ENCODE measurements at regions not wholly inside any gene's neighbourhood (a gene's known extent, or its start where the extent isn't known, plus 50 kb on each side); places are given as distances from the start of the nearest gene placed in this dataset.

GRCh38 chr6:156525541-156525940 lies 251.6 kb upstream of the ARID1B start:
- DNase-seq (ENCODE audit: low read depth in 2 of 3, low spot score in 2 of 3): no peak

DNA sequence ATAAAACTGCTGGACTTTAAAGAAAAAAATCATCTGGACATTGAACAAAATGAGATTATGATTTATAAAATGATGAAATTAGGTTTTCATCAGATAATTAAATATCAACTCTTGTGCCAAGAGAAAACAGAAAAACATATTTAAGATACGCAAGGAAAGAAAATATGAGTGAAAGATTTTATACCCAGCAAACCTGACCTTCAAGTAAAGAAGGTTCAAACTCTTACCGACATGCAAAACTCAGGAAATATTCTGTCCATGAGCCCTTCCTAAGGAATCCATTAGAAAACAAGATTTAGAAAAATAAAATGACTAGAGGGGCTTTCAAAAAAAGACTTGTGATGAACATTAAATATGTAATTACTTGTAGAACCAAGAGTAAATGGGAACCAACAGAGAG lies 257.2 kb upstream of the ARID1B start:
- DNase-seq (ENCODE audit: low read depth in 2 of 3, low spot score in 2 of 3): no peak

DNA sequence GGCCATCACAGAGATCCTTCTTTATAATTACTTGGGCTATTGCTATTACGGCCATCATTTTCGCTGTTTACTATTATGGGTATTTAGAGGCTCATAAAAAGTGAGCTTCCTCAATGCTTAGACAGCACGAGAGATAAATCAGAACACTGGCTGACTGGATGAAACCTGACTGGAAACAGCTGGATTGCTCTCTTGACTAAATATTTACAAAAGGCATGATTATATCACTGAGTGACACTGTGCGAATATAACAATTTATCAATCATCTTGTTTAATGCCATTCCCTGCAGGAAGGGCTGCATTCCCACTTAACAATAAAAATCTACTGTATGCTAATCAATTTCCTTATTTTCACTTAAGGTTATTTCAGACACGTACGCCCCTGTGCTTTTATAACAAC lies 260.1 kb upstream of the ARID1B start:
- no peak for DNase-seq (ENCODE audit: low read depth in 2 of 3, low spot score in 2 of 3)

- DNase-seq (ENCODE audit: low read depth in 2 of 3, low spot score in 2 of 3): no peak
Measured at GRCh38 chr6:156515242-156515641, 261.9 kb upstream of the ARID1B start.

- no peak for DNase-seq (ENCODE audit: low read depth in 2 of 3, low spot score in 2 of 3)
Measured at GRCh38 chr6:156513504-156513903, 263.7 kb upstream of the ARID1B start.

DNA sequence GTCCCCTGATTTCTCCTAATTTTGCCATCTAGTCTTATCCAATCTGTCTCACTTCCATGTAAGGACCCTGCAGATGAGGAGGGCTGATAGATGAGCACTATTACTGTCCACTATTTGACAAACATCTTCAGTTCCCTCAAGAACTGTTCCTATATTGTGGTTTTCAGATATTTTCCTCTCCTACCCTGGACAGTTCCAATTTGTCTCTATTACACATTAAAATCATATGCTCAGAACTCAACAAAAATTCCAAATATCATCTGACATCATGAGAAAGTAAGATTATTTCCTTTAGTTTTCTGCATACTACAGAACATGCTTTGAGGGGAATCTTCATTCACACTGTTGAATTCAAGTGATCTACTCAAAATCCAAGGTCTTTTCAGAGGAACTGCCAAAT lies 265.6 kb upstream of the ARID1B start:
- DNase-seq (ENCODE audit: low read depth in 2 of 3, low spot score in 2 of 3): no peak

GRCh38 chr6:156511051-156511450 lies 266.1 kb upstream of the ARID1B start:
- DNase-seq (ENCODE audit: low read depth in 2 of 3, low spot score in 2 of 3): no peak

- no peak for DNase-seq (ENCODE audit: low read depth in 2 of 3, low spot score in 2 of 3)
Measured at GRCh38 chr6:156510242-156510641, 266.9 kb upstream of the ARID1B start.

- no peak for DNase-seq (ENCODE audit: low read depth in 2 of 3, low spot score in 2 of 3)
Measured at GRCh38 chr6:156509496-156509895, 267.7 kb upstream of the ARID1B start.

GRCh38 chr6:156508923-156509322 lies 268.3 kb upstream of the ARID1B start:
- no peak for DNase-seq (ENCODE audit: low read depth in 2 of 3, low spot score in 2 of 3)

DNA sequence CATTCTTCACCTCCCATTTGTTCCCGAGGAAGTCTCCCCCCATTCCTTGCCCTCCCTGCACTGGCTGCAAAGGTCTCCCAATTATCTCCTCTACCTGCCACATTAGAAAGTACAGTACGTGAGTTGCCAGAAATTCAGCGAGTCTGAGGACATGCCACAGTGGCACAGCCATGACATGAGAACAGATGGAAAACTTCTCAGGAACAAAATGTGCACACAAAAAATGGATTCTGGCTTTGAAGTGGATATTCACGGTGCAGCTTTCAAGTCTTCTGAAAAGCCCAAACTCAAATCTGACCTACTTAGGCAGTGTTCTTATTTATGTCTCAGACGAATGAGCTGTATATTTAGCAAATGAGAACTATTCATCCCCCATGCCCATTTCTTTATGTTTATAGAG lies 269.1 kb upstream of the ARID1B start:
- no peak for DNase-seq (ENCODE audit: low read depth in 2 of 3, low spot score in 2 of 3)

DNA sequence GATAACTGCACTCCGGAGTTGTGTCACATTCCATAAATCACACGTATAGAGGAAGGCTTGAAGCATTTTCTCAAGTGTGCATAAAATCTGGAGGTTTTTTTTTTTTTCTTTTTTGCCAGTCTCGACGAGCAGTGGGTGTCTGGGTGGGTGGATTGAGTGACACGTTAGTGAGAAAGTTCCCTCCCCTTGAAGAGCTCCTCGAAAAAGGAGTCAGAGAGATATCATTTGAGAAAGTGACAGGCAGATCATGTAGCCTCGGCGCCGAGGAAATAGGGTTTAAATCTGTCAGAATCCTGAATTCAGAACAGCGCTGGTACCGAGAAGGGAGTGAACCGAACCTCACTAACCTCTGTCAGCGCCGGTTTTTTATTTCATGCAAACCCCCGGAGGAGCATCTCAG lies 269.5 kb upstream of the ARID1B start:
- no peak for DNase-seq (ENCODE audit: low read depth in 2 of 3, low spot score in 2 of 3)

DNA sequence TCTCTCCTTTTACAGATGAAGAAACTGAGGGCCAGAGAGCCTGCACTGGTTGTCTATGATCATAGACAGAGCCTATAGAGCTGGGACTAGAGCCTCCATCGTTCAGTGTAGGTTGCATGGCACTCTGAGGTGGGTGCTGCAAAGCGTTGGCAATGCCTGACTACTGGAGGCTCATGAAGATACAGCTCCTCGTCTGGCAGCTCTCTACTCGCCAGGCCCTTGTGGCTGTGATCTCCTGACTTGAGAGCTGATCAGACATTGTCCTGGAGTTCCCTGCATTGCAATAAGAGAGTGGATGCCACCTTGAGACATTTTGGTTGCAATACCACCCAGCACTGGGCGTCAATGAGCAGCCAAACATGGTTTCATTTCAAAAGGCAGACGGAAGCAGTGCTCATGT lies 270.1 kb upstream of the ARID1B start:
- DNase-seq (ENCODE audit: low read depth in 2 of 3, low spot score in 2 of 3): no peak

DNA sequence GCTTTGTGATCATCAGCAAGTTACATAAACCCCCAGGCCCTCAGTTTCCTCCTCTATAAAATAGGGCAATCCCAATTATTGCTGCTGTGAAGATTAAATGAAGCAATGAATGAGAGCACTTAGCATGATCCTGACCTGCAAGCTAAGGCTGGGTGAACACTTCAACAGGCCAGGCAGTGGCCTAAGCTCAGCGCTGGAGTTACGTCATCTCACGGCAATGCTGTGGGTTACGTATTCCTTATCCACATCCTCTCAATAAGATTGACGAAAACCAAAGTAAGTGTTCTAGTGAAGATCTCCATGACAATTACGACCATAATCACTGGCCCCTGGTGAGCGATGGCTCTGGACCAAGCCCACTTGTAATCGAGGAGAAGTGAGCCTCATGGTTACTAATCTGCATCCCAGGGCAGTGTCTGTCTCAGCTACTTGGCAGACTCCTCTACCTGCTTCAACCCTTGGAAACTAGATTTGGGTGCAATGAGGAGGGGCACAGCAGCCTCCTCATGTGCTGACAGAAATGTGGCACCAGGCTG lies 274.1 kb upstream of the ARID1B start:
- DNase-seq (ENCODE audit: low read depth in 2 of 3, low spot score in 2 of 3): no peak

DNA sequence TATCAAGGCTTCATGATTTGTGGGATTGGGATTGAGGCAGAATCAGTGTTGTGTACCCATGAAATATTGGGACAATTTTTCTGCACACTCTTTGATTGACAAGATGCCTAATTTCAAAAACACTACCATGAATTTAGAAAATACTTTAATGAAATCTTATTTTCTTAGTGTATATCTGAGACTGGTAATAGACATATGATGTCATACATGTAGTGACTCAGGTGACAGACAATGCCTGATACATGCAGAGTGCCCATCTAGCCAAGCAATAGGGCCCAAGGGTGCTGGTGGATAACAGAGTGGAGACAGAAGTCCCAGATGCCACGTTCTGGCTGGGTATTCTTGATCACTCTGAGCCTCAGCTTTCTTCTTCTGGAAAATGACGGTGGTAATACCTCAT lies 279.6 kb upstream of the ARID1B start:
- no peak for DNase-seq (ENCODE audit: low read depth in 2 of 3, low spot score in 2 of 3)

DNA sequence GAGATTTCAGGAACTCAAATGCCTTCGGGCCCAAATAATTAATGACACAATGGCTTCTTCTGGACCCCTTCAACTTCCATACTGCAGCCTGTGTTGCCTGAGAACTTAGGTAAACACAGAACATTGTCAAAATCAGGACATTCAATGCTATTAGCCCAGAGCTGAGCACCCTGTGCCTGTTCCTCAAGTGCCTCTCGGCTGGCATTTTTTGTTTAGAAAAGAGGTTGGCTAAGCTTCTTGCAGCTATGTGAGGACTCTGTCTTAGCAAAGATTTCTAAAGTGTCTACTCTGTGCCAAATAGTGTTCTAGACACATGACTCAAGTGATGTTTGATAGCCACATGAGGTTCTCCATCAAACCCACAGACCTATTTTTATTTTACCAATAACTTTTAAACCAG lies 289.3 kb upstream of the ARID1B start:
- DNase-seq (ENCODE audit: low read depth in 2 of 3, low spot score in 2 of 3): no peak

DNA sequence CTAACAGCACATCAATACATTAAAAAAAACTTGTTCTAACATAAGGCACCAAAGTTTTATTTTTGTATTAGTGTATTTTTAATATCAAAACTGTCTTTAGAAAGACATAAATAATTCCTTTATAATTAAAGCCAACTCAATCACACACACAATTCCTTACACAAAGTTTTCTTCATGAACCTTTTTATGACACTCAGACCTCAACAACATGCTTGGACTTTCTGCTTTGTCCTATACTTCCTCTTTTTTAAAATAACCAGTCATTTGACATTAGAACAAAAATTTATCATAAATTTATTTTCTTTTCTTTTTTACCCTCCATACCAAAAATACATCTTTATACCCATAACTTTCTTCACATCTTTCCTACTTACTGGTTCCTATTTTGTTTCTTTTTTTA lies 292.0 kb upstream of the ARID1B start:
- no peak for DNase-seq (ENCODE audit: low read depth in 2 of 3, low spot score in 2 of 3)

DNA sequence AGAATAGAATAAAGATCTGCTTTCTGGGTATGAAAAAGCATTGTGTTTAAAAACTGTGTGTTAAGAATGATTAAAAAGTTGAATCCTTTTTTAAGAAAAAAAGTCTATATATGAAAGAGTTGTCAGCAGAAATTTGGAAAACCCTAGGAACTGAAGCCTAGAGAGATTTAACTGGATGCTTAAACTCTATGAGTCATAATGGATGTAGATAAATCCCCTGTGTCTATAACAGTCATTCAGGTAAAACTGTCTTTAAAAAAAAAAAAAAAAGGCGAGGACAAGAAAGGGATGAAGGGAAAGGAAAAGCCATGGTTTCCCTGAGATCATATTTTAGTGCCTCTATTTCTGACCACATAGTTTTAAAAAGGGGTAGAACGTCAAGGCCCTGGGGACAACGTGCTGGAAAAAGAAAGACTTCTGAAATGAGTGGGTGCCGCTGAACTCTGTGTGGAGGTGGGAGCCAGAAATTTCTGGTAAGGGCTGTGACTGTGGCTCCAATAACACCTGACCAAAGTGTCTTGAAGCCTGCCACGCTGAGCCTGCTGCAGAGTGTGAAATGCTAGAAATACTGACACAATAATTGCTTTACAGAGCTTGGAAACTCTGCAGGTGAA lies 302.6 kb upstream of the ARID1B start:
- no peak for DNase-seq (ENCODE audit: low read depth in 2 of 3, low spot score in 2 of 3)

DNA sequence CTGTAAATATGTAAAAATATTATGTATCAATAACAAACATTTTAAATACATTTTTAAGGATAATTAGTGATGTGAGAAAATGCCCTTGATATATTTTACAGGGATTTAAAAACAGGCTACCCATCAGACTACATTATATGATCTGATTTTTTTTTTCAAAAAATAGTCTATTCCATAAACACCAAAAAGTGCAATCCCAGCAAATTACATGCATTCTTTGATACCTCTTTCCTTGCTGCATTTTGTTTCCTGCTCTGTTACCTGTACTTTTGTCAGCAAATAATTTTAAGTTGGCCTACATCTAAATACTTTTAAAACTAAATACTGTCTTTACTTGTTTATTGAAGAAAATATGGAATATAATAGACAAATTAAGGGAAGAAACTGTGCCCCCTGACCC lies 306.2 kb upstream of the ARID1B start:
- no peak for DNase-seq (ENCODE audit: low read depth in 2 of 3, low spot score in 2 of 3)

- DNase-seq (ENCODE audit: low read depth in 2 of 3, low spot score in 2 of 3): no peak
Measured at GRCh38 chr6:156464100-156464878, 312.9 kb upstream of the ARID1B start.

DNA sequence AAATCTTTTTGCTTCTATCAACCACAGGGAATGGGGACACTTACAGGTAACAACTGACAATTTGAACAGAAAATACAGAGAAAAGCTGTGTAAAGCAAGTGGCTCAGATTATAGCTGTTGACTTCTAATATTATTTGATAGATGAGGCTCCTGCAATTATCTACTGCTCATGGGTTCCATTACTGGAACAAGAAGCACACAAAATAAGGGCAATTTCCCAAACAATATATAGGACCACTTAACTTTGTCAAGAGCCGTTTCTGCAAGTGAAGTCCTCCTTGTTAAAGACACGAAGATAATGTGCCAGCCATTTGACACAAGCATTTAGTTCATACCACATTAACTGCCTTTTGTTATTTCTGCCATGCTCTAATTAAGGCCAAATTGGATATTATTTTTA lies 315.5 kb upstream of the ARID1B start:
- DNase-seq (ENCODE audit: low read depth in 2 of 3, low spot score in 2 of 3): no peak

DNA sequence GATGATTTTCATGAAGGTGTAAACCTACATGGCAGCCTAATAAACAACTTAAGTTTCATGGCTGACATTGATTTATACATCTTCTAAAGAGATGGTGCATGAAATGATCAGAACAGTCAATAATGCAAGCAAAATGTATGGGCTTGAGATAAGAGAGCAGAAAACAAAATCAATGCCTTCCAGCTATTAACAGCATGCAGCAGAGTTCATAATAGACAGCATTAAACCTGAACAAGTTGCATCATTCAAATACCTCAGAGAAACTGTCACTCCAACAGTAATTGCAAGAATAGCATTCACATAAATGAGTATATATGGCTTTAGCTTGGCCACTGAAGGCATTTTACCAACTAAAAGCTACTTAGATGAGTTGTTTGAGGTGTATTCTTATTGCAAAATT lies 319.6 kb upstream of the ARID1B start:
- no peak for DNase-seq (ENCODE audit: low read depth in 2 of 3, low spot score in 2 of 3)

- no peak for DNase-seq (ENCODE audit: low read depth in 2 of 3, low spot score in 2 of 3)
Measured at GRCh38 chr6:156455847-156456246, 321.3 kb upstream of the ARID1B start.
